ENCODE measurements at regions not wholly inside any gene's neighbourhood (a gene's known extent, or its start where the extent isn't known, plus 50 kb on each side); places are given as distances from the start of the nearest gene placed in this dataset.
"Not testable (repeated sequence)": the region's sequence is repeated elsewhere in the genome, so short reads cannot be mapped to it uniquely, and the experiment has no call there.

GRCh38 chr12:54106803-54107579 lies 53.4 kb downstream of the HOXC4 start:
- H3K4me3 ChIP-seq (replicated peaks in 1 of 3; ENCODE audit: insufficient read depth in 1 of 3, low read depth in 1 of 3, low read length in 3 of 3); DNase-seq (ENCODE audit: low read depth, low spot score); dilution Hi-C loops (cut with MboI; ENCODE audit: extremely low pct_ligation_motif_present, low sequenced_read_pairs); H3K9me3 ChIP-seq (replicated peaks; ENCODE audit: control insufficient read depth, insufficient read depth, low read length); H3K9me1 ChIP-seq (replicated peaks; ENCODE audit: control insufficient read depth, extremely low read depth, insufficient read depth, low read length); BruUV-seq (replicated peaks); H3K27ac ChIP-seq (ENCODE audit: insufficient read depth, low read depth, low read length); H4K20me1 ChIP-seq (replicated peaks; ENCODE audit: control insufficient read depth, extremely low read depth, insufficient read depth, low read length); FAIRE-seq; H3K4me1 ChIP-seq (ENCODE audit: control insufficient read depth, extremely low read depth, insufficient read depth, low read length); POLR2A ChIA-PET; H3K36me3 ChIP-seq (ENCODE audit: control insufficient read depth in 2 of 2, extremely low read depth in 1 of 2, insufficient read depth in 2 of 2, low read length in 2 of 2); H3K4me2 ChIP-seq (ENCODE audit: insufficient read depth, low read length); CTCF ChIA-PET; intact Hi-C loops (cut with micrococcal nuclease); H3K9ac ChIP-seq (replicated peaks; ENCODE audit: extremely low read depth, insufficient read depth, low read length); H3K79me2 ChIP-seq (ENCODE audit: control insufficient read depth, insufficient read depth, low read length); H2AFZ ChIP-seq (ENCODE audit: low read depth, low read length): not testable (repeated sequence)
- peaks cover 8 to 17% of the 10 kb centered on the region in 2 experiments for H3K27me3 ChIP-seq (ENCODE audit: control insufficient read depth in 2 of 2, insufficient read depth in 2 of 2, low read length in 2 of 2)
- TF ChIP-seq EZH2 (IDR thresholded peaks at IDR 0.05; ENCODE audit: borderline replicate concordance, low read depth, low read length, severe bottlenecking), result peak; percentile 53

- CTCF ChIA-PET; H3K4me3 ChIP-seq (replicated peaks in 1 of 3; ENCODE audit: insufficient read depth in 1 of 3, low read depth in 1 of 3, low read length in 3 of 3); intact Hi-C loops (cut with micrococcal nuclease); H3K36me3 ChIP-seq (ENCODE audit: control insufficient read depth in 2 of 2, extremely low read depth in 1 of 2, insufficient read depth in 2 of 2, low read length in 2 of 2); POLR2A ChIA-PET; H2AFZ ChIP-seq (ENCODE audit: low read depth, low read length); H3K4me1 ChIP-seq (ENCODE audit: control insufficient read depth, extremely low read depth, insufficient read depth, low read length); H3K9me3 ChIP-seq (replicated peaks; ENCODE audit: control insufficient read depth, insufficient read depth, low read length); H3K27me3 ChIP-seq (ENCODE audit: control insufficient read depth in 2 of 2, insufficient read depth in 2 of 2, low read length in 2 of 2); H3K79me2 ChIP-seq (ENCODE audit: control insufficient read depth, insufficient read depth, low read length); H3K4me2 ChIP-seq (ENCODE audit: insufficient read depth, low read length); H4K20me1 ChIP-seq (replicated peaks; ENCODE audit: control insufficient read depth, extremely low read depth, insufficient read depth, low read length); BruUV-seq (replicated peaks); FAIRE-seq; DNase-seq (ENCODE audit: low read depth, low spot score); H3K27ac ChIP-seq (ENCODE audit: insufficient read depth, low read depth, low read length); H3K9ac ChIP-seq (replicated peaks; ENCODE audit: extremely low read depth, insufficient read depth, low read length); dilution Hi-C loops (cut with MboI; ENCODE audit: extremely low pct_ligation_motif_present, low sequenced_read_pairs); H3K9me1 ChIP-seq (replicated peaks; ENCODE audit: control insufficient read depth, extremely low read depth, insufficient read depth, low read length): not testable (repeated sequence)
Observed at GRCh38 chr12:54112336-54112735, 58.7 kb downstream of the HOXC4 start.

GRCh38 chr12:54116055-54116454 lies 62.4 kb downstream of the HOXC4 start:
- H3K79me2 ChIP-seq (ENCODE audit: control insufficient read depth, insufficient read depth, low read length); H3K36me3 ChIP-seq (ENCODE audit: control insufficient read depth in 2 of 2, extremely low read depth in 1 of 2, insufficient read depth in 2 of 2, low read length in 2 of 2); H3K4me2 ChIP-seq (ENCODE audit: insufficient read depth, low read length); H4K20me1 ChIP-seq (replicated peaks; ENCODE audit: control insufficient read depth, extremely low read depth, insufficient read depth, low read length); dilution Hi-C loops (cut with MboI; ENCODE audit: extremely low pct_ligation_motif_present, low sequenced_read_pairs); H3K4me3 ChIP-seq (replicated peaks in 1 of 3; ENCODE audit: insufficient read depth in 1 of 3, low read depth in 1 of 3, low read length in 3 of 3); H3K9me3 ChIP-seq (replicated peaks; ENCODE audit: control insufficient read depth, insufficient read depth, low read length); H2AFZ ChIP-seq (ENCODE audit: low read depth, low read length); POLR2A ChIA-PET; CTCF ChIA-PET; H3K9me1 ChIP-seq (replicated peaks; ENCODE audit: control insufficient read depth, extremely low read depth, insufficient read depth, low read length); FAIRE-seq; H3K27ac ChIP-seq (ENCODE audit: insufficient read depth, low read depth, low read length); DNase-seq (ENCODE audit: low read depth, low spot score); H3K9ac ChIP-seq (replicated peaks; ENCODE audit: extremely low read depth, insufficient read depth, low read length); H3K27me3 ChIP-seq (ENCODE audit: control insufficient read depth in 2 of 2, insufficient read depth in 2 of 2, low read length in 2 of 2); H3K4me1 ChIP-seq (ENCODE audit: control insufficient read depth, extremely low read depth, insufficient read depth, low read length); BruUV-seq (replicated peaks); intact Hi-C loops (cut with micrococcal nuclease): not testable (repeated sequence)

GRCh38 chr12:54117392-54117791 lies 63.8 kb downstream of the HOXC4 start:
- H3K4me1 ChIP-seq (ENCODE audit: control insufficient read depth, extremely low read depth, insufficient read depth, low read length); H3K79me2 ChIP-seq (ENCODE audit: control insufficient read depth, insufficient read depth, low read length); H3K27ac ChIP-seq (ENCODE audit: insufficient read depth, low read depth, low read length); H3K9me3 ChIP-seq (replicated peaks; ENCODE audit: control insufficient read depth, insufficient read depth, low read length); dilution Hi-C loops (cut with MboI; ENCODE audit: extremely low pct_ligation_motif_present, low sequenced_read_pairs); FAIRE-seq; H2AFZ ChIP-seq (ENCODE audit: low read depth, low read length); H3K27me3 ChIP-seq (ENCODE audit: control insufficient read depth in 2 of 2, insufficient read depth in 2 of 2, low read length in 2 of 2); H3K9me1 ChIP-seq (replicated peaks; ENCODE audit: control insufficient read depth, extremely low read depth, insufficient read depth, low read length); CTCF ChIA-PET; H3K9ac ChIP-seq (replicated peaks; ENCODE audit: extremely low read depth, insufficient read depth, low read length); intact Hi-C loops (cut with micrococcal nuclease); BruUV-seq (replicated peaks); H3K4me2 ChIP-seq (ENCODE audit: insufficient read depth, low read length); H4K20me1 ChIP-seq (replicated peaks; ENCODE audit: control insufficient read depth, extremely low read depth, insufficient read depth, low read length); H3K4me3 ChIP-seq (replicated peaks in 1 of 3; ENCODE audit: insufficient read depth in 1 of 3, low read depth in 1 of 3, low read length in 3 of 3); DNase-seq (ENCODE audit: low read depth, low spot score); H3K36me3 ChIP-seq (ENCODE audit: control insufficient read depth in 2 of 2, extremely low read depth in 1 of 2, insufficient read depth in 2 of 2, low read length in 2 of 2): not testable (repeated sequence)
- POLR2A ChIA-PET, result interaction anchor here (0.6 kb wide), 1 partner anchor 467 kb away, joined by 3 read pairs; no protein-coding TSS in a partner anchor

Measured in endothelial cell of umbilical vein (primary cell).